ENCODE measurements at regions not wholly inside any gene's neighbourhood (a gene's known extent, or its start where the extent isn't known, plus 50 kb on each side); places are given as distances from the start of the nearest gene placed in this dataset.

DNA sequence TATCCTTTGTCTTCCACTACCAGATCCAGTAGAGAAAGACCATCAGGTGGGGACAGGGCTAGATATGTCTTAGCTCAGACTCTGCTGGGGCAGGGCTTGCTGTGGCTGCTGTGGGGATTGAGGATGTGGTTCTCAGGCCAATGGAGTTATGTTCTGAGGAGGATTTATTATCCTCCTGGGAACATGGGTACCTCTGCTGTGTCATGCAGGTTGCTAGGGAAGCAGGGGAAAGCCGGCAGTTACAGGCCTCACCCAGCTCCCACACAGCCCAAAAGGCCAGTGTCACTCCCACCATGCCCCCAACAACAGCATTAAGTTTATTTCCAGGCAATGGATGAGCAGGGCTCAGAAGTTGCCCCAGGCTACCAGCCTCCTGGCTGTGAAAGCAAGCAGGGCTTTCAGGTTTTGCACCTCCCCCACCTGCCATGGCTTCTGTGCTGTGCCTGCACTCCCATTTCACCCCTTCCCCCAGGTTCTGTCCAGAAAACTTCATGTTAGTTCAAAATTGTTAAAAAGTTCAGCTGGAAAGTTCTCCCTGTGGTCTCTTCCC lies 879.9 kb downstream of the ARAP2 start:
- TF ChIP-seq, protein P1, sequence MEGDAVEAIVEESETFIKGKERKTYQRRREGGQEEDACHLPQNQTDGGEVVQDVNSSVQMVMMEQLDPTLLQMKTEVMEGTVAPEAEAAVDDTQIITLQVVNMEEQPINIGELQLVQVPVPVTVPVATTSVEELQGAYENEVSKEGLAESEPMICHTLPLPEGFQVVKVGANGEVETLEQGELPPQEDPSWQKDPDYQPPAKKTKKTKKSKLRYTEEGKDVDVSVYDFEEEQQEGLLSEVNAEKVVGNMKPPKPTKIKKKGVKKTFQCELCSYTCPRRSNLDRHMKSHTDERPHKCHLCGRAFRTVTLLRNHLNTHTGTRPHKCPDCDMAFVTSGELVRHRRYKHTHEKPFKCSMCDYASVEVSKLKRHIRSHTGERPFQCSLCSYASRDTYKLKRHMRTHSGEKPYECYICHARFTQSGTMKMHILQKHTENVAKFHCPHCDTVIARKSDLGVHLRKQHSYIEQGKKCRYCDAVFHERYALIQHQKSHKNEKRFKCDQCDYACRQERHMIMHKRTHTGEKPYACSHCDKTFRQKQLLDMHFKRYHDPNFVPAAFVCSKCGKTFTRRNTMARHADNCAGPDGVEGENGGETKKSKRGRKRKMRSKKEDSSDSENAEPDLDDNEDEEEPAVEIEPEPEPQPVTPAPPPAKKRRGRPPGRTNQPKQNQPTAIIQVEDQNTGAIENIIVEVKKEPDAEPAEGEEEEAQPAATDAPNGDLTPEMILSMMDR (IDR thresholded peaks at IDR 0.05): no peak
- TF ChIP-seq POLR2A (IDR thresholded peaks at IDR 0.05): no peak
